Heart left ventricle (tissue), 13 donors: ENCODE measurements at regions not wholly inside any gene's neighbourhood (a gene's known extent, or its start where the extent isn't known, plus 50 kb on each side); places are given as distances from the start of the nearest gene placed in this dataset.

Experiments used
- POLR2A ChIP-seq, 2 donors: fragments of 450-650 bp; IDR thresholded peaks; one replicate each; pipeline ENCODE4 v1.6.1; 2017; ENCODE audit warnings: antibody characterized with exemption in 2 of 2, mild to moderate bottlenecking in 2 of 2, moderate library complexity in 2 of 2
- TF ChIP-seq, protein P1 (sequence below), 12 donors: fragments of 200-600 bp; sonication (generic) in 4 of 12; IDR thresholded peaks; one replicate each; pipeline versions ENCODE4 v1.5.0 to v1.8.0; 2018 to 2022; ENCODE audit warnings: antibody characterized with exemption in 12 of 12, mild to moderate bottlenecking in 5 of 12
- donor health status: ischemic (EF 13 %, LVEDD 7.1; RV severe dilation, severe dysfunction).
- donor health status: DM: no; HTN: yes; CAD: no.
- donor health status: DM: no; HTN: no; CAD: no.
- donor health status: ischemic (EF 25% LVEDD 6.9; RV normal size, moderate dysfunction).
- donor health status: ischemic (EF 25% LVEDD 5.7; RV mildly dilated, moderate dysfunction).
- donor health status: ischemic (EF 35%, LVEDD 5.7; RV mildly dilated, moderate dysfunction).
- donor health status: nonischemic (EF 11% LVEDD 7.7; RV severe dilation, severe dysfunction).
- donor health status: DM: yes; HTN: yes; CAD: no.
- donor health status: PGD.
- donor health status: ischemic (EF 29% LVEDD 5.4; RV normal size, mild dysfunction).
- donor health status: nonischemic (EF 23%, LVEDD 6.1; RV moderate dilation, normal function).

GRCh38 chr2:193847991-193848390 lies 1653.3 kb upstream of the TMEFF2 start:
- TF ChIP-seq, protein P1, sequence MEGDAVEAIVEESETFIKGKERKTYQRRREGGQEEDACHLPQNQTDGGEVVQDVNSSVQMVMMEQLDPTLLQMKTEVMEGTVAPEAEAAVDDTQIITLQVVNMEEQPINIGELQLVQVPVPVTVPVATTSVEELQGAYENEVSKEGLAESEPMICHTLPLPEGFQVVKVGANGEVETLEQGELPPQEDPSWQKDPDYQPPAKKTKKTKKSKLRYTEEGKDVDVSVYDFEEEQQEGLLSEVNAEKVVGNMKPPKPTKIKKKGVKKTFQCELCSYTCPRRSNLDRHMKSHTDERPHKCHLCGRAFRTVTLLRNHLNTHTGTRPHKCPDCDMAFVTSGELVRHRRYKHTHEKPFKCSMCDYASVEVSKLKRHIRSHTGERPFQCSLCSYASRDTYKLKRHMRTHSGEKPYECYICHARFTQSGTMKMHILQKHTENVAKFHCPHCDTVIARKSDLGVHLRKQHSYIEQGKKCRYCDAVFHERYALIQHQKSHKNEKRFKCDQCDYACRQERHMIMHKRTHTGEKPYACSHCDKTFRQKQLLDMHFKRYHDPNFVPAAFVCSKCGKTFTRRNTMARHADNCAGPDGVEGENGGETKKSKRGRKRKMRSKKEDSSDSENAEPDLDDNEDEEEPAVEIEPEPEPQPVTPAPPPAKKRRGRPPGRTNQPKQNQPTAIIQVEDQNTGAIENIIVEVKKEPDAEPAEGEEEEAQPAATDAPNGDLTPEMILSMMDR (IDR thresholded peaks at IDR 0.05) = no peak
- TF ChIP-seq POLR2A (IDR thresholded peaks at IDR 0.05) = no peak
